A204.1 (cell line): ENCODE measurements at regions not wholly inside any gene's neighbourhood (a gene's known extent, or its start where the extent isn't known, plus 50 kb on each side); places are given as distances from the start of the nearest gene placed in this dataset.
"Not testable (repeated sequence)": the region's sequence is repeated elsewhere in the genome, so short reads cannot be mapped to it uniquely, and the experiment has no call there.

Experiments used
- FAIRE-seq: peaks from 2 replicates; lab custom pipeline; 2012; peaks lifted over from hg19 to GRCh38; lab: Jason Lieb, UNC

DNA sequence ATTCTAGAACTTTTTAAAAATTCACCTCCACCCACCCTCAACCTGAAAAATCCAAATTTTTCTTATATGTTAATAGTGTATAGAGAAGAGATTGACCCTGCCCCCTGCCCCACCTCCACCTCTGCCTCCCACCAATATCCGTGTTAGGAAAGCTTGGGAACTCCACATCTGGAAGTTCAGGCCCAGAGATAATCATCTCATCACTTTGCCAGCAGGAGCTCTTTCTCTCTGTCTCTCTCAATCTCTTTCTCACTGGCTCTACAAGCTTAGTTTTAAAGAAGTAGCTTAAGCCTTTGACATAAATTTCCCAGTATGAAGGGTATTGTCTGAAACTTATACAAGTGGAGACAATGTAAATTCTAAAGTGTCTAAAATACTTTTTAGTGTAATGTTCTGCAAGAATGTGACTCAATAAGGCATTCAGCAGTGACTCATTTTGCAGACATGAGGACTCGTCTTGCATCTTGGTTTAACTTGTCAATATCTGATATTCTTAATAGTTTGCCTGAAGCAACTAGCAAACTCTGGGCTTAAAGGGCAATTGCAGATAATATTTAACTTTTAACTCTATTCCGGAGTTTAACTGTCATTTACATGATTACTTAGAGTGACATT, 299.8 kb upstream of the EPHA3 start:
- FAIRE-seq, result no peak

GRCh38 chr3:88809993-88810392, 297.4 kb upstream of the EPHA3 start:
- FAIRE-seq, result no peak

DNA sequence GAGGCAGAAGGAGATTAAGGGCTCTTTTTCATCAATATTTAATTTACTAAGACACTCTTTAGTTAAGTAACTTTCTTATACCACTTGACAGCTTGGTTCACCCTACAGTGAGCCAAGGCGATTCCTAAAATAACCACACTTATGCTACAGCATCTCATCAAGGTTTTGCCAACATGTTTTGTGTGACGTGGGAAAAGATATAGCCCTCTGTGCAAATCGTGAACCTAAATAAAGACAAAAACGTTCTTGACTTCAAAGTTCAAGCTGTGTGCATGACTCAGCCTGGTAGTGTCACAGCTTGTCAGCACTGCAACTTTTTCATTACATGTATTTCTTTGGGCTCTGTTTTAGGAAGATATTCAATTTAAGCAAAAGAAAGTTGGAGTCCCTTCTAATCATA, 297.0 kb upstream of the EPHA3 start:
- FAIRE-seq, result no peak

- FAIRE-seq, result no peak
Measured at GRCh38 chr3:88811096-88811495, 296.3 kb upstream of the EPHA3 start.

GRCh38 chr3:88812576-88812975, 294.8 kb upstream of the EPHA3 start:
- no peak for FAIRE-seq

GRCh38 chr3:88816445-88816844, 291.0 kb upstream of the EPHA3 start:
- no peak for FAIRE-seq

- FAIRE-seq, result no peak
Measured at GRCh38 chr3:88824666-88825564, 282.5 kb upstream of the EPHA3 start.

GRCh38 chr3:88828466-88828865, 279.0 kb upstream of the EPHA3 start:
- no peak for FAIRE-seq

GRCh38 chr3:88852606-88853005, 254.8 kb upstream of the EPHA3 start:
- no peak for FAIRE-seq

GRCh38 chr3:88863196-88863595, 244.2 kb upstream of the EPHA3 start:
- FAIRE-seq, result no peak

GRCh38 chr3:88876724-88877123, 230.7 kb upstream of the EPHA3 start:
- FAIRE-seq, result no peak

DNA sequence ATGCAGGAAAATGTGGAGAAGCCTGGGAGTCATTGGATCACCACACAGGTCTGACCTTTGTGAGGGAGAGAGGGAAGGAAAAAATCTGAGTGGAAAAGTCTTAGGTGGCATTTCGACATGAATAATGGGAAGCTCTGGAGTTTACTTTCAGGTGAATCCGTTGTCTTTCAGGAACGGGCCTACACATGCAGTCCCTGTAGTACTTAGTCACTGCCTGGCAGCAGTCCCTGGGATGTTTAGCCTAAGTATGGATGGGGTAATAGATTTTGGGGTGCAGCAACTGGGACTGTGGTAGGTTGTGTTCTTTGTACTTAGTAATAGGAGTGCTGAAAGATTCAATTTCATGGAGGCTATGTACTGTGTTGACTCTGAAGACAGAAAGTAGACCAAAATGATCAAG, 227.5 kb upstream of the EPHA3 start:
- FAIRE-seq, result no peak

- FAIRE-seq, result no peak
Measured at GRCh38 chr3:88882121-88882520, 225.3 kb upstream of the EPHA3 start.

GRCh38 chr3:88886624-88887023, 220.8 kb upstream of the EPHA3 start:
- not testable (repeated sequence) for FAIRE-seq

GRCh38 chr3:88896026-88896425, 211.4 kb upstream of the EPHA3 start:
- no peak for FAIRE-seq

DNA sequence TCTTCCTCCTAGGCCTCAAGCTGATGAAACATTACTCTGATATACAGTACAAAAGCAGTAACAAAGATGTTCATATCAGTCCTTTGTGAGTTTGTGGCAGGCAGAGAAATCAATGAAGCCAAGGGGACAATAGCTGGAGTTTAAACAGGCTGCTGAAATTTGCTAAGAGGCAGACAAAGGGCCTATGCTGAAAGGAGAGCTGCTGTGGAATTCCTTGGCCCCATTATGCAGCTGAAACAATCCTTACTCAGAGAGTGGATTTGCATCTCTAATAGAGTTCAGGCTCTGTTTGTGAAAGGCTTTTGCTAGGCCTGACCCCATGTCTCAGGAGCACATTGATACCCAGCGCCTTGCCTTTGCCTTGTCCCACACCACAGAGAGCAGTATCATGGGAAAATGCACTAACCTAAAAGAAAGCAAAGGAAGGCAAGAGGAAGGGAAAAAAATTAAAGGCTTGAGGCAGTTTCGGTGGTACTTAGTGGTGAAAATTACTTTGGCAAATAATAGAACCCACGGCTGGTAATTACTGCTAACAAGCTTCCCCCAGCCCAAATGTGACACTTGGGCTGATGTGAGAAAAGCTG, 195.0 kb upstream of the EPHA3 start:
- FAIRE-seq, result no peak

- FAIRE-seq, result no peak
Measured at GRCh38 chr3:88918841-88919240, 188.6 kb upstream of the EPHA3 start.

- FAIRE-seq, result no peak
Measured at GRCh38 chr3:88921986-88922385, 185.4 kb upstream of the EPHA3 start.

DNA sequence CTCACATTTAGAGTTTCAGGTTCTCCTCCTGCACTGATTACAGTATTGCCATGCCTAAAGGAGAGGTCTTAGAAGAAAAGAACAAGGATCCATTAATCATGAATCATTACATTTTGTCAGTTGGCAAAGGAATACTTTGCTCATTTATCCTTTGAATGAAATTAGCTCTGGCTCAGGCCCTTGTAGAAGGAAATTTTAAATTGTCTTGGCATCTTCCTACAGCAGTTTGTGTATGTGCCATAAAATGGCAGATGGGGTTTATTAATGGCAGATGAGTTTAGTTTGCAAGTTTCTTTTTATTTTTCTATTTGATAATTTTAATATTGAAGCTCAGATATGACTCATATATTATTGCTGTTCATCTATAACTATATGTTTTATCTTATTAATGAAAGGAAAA, 181.2 kb upstream of the EPHA3 start:
- no peak for FAIRE-seq

GRCh38 chr3:88930611-88931010, 176.8 kb upstream of the EPHA3 start:
- FAIRE-seq, result no peak

GRCh38 chr3:88936831-88937230, 170.6 kb upstream of the EPHA3 start:
- FAIRE-seq, result no peak

DNA sequence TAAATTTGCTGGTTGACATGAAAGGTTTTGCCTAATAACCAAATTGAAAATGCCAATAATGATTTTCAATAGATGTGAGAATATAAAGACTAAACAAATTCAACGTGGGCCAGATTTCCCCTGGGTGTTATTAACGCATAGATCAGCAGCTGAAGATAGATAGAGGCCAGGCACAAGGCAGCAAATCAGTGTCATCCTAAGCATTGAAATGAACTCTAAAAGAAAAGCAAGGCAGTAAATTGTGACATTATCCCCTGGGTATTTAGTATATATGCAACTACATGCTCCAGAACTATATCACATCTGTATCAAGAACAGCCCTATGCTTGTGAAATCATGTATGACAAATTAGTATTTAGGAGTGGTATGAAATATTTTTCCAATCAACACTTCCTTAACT, 167.1 kb upstream of the EPHA3 start:
- FAIRE-seq, result no peak

DNA sequence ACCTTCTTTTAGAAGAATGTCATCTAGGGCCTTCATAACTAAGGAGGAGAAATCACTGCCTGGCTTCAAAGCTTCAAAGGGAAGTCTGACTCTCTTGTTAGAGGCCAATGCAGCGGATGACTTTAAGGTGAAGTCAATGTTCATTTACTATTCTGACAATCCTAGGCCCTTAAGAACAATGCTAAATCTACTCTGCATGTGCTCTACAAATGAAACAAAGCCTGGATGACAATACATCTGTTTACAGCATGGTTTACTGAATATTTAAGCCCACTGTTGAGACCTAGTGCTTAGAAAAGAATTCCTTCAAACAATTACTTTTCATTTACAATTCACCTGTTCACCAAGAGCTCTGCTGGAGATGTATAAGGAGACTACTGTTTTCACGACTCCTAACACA, 160.4 kb upstream of the EPHA3 start:
- no peak for FAIRE-seq

DNA sequence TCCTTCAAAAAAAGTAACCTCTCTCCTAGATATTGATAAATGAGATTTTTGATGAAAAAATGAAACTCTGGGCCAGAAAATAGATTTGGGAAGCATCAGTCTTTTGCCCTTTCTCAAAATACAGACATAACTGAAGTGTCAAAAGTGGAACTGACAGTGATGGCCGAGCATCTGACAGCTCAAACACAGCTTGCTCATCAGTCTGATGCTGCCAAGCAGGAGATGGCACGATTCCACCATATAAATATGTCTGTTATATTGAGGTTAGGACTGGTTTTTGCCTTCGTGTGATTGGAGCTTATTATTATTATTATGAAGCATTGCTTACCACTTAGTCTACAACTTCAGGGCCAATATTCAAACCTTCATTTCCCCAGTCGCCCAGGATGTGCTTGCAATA, 152.6 kb upstream of the EPHA3 start:
- FAIRE-seq, result no peak
